GM23338 (cell line): ENCODE measurements at regions not wholly inside any gene's neighbourhood (a gene's known extent, or its start where the extent isn't known, plus 50 kb on each side); places are given as distances from the start of the nearest gene placed in this dataset.

ENCODE experiments used
- ATAC-seq: fragments of 200-7000 bp; cut with Tn5 transposase; 3 replicates; pipeline ENCODE4 v1.9.1; 2020
- DNase-seq: peaks from one replicate; pipeline ENCODE4 v3.0.0-alpha.2; 2015; ENCODE audit warnings: low spot score
- H2AFZ ChIP-seq: fragments of 200-600 bp; sonication (generic); 2 replicates; pipeline ENCODE4 v1.8.0; 2016; ENCODE audit warnings: antibody characterized with exemption, mild to moderate bottlenecking, moderate library complexity
- H3F3A ChIP-seq: fragments of 200-600 bp; sonication (generic); replicated peaks from 2 replicates; pipeline ENCODE4 v1.8.0; 2017; ENCODE audit warnings: antibody characterized with exemption, mixed run types, low read depth
- H3K27ac ChIP-seq: fragments of 200-600 bp; sonication (generic); 2 replicates; pipeline ENCODE4 v1.6.1; 2016; ENCODE audit warnings: low read depth
- H3K27me3 ChIP-seq: fragments of 200-600 bp; sonication (generic); 2 replicates; pipeline ENCODE4 v1.8.0; 2016; ENCODE audit warnings: mild to moderate bottlenecking, mixed run types, moderate library complexity; ENCODE audit not compliant: insufficient read depth
- H3K36me3 ChIP-seq: fragments of 200-600 bp; sonication (generic); 2 replicates; pipeline ENCODE4 v1.8.0; 2016; ENCODE audit warnings: mild to moderate bottlenecking; ENCODE audit not compliant: insufficient read depth
- H3K4me1 ChIP-seq: fragments of 200-600 bp; sonication (generic); 2 replicates; pipeline ENCODE4 v1.8.0; 2016; ENCODE audit warnings: mild to moderate bottlenecking, moderate library complexity; ENCODE audit not compliant: insufficient read depth
- H3K4me2 ChIP-seq: fragments of 200-600 bp; sonication (generic); 2 replicates; pipeline ENCODE4 v1.7.1; 2017; ENCODE audit warnings: mixed run types
- H3K4me3 ChIP-seq: fragments of 200-600 bp; sonication (generic); 2 replicates; pipeline ENCODE4 v1.6.1; 2016; ENCODE audit warnings: mixed run types
- H3K79me2 ChIP-seq: fragments of 200-600 bp; sonication (generic); replicated peaks from 2 replicates; pipeline ENCODE4 v1.8.0; 2017; ENCODE audit warnings: mild to moderate bottlenecking; ENCODE audit not compliant: insufficient read depth
- H3K9me2 ChIP-seq: fragments of 200-600 bp; sonication (generic); 2 replicates; pipeline ENCODE4 v1.8.0; 2017; ENCODE audit not compliant: insufficient read depth
- H4K20me1 ChIP-seq: fragments of 200-600 bp; sonication (generic); replicated peaks from 2 replicates; pipeline ENCODE4 v1.8.0; 2017; ENCODE audit warnings: mild to moderate bottlenecking; ENCODE audit not compliant: insufficient read depth
- H3K27ac Mint-ChIP-seq: 2 replicates; pipeline ENCODE4 v1.8.0; 2020; ENCODE audit warnings: inconsistent platforms, mild to moderate bottlenecking, moderate library complexity, mixed read lengths
- H3K27me3 Mint-ChIP-seq: 3 replicates; pipeline ENCODE4 v1.8.0; 2022; ENCODE audit warnings: low read depth, mild to moderate bottlenecking, moderate library complexity, mixed read lengths, inconsistent platforms; ENCODE audit not compliant: insufficient read depth, poor library complexity
- H3K36me3 Mint-ChIP-seq: 3 replicates; pipeline ENCODE4 v1.8.0; 2021; ENCODE audit warnings: low read depth, mild to moderate bottlenecking, inconsistent platforms, moderate library complexity, mixed read lengths
- H3K4me1 Mint-ChIP-seq: 3 replicates; pipeline ENCODE4 v1.8.0; 2020; ENCODE audit warnings: mild to moderate bottlenecking, inconsistent platforms, mixed read lengths
- H3K4me3 Mint-ChIP-seq: 3 replicates; pipeline ENCODE4 v1.8.0; 2021; ENCODE audit warnings: moderate library complexity, mild to moderate bottlenecking, inconsistent platforms, mixed read lengths
- H3K9me3 Mint-ChIP-seq: 3 replicates; pipeline ENCODE4 v1.8.0; 2020; ENCODE audit warnings: moderate library complexity, mild to moderate bottlenecking, inconsistent platforms, mixed read lengths
- CREB1 ChIP-seq: fragments of 250-450 bp; sonication (Bioruptor Pico); IDR thresholded peaks from 2 replicates; pipeline ENCODE4 v1.5.0; 2020; ENCODE audit warnings: low read depth, mild to moderate bottlenecking, moderate library complexity
- EZH2 ChIP-seq: fragments of 200-600 bp; sonication (generic); IDR thresholded peaks from one replicate; pipeline ENCODE4 v1.8.0; 2017; ENCODE audit warnings: antibody characterized with exemption, mild to moderate bottlenecking, low read depth; ENCODE audit not compliant: unreplicated experiment
- EZH2phosphoT487 ChIP-seq: fragments of 200-600 bp; sonication (generic); IDR thresholded peaks from one replicate; pipeline ENCODE4 v1.8.1; 2018; ENCODE audit warnings: antibody characterized with exemption; ENCODE audit not compliant: unreplicated experiment
- JUNB ChIP-seq: IDR thresholded peaks from one replicate; pipeline ENCODE4 v1.6.1; 2016; ENCODE audit warnings: antibody characterized with exemption; ENCODE audit not compliant: unreplicated experiment
- NANOG ChIP-seq: IDR thresholded peaks from 2 replicates; pipeline ENCODE4 v1.6.1; 2016; ENCODE audit warnings: antibody characterized with exemption, borderline replicate concordance
- POLR2AphosphoS5 ChIP-seq: IDR thresholded peaks from 2 replicates; pipeline ENCODE4 v1.6.1; 2016; ENCODE audit warnings: antibody characterized with exemption, low read depth
- STAT1 ChIP-seq: IDR thresholded peaks from one replicate; pipeline ENCODE4 v1.6.1; 2016; ENCODE audit warnings: antibody characterized with exemption; ENCODE audit not compliant: unreplicated experiment
- ZNF114 ChIP-seq: fragments of 250-450 bp; sonication (Bioruptor Pico); IDR thresholded peaks from 2 replicates; pipeline ENCODE4 v1.5.0; 2020; ENCODE audit warnings: mild to moderate bottlenecking, moderate library complexity
- ZNF331 ChIP-seq: fragments of 250-450 bp; sonication (Bioruptor Pico); IDR thresholded peaks from 2 replicates; pipeline ENCODE4 v1.5.0; 2020; ENCODE audit warnings: low read depth, mild to moderate bottlenecking, moderate library complexity
- TF ChIP-seq, protein P1 (sequence below): IDR thresholded peaks from 2 replicates; pipeline ENCODE4 v1.6.1; 2016; ENCODE audit warnings: antibody characterized with exemption
- TF ChIP-seq, protein P2 (sequence below), 2 experiments: fragments of 200-600 bp in 1 of 2; sonication (generic) in 1 of 2; conservative IDR thresholded peaks; 2 replicates each; pipeline versions ENCODE4 v1.5.1 to v1.6.1; 2016 to 2017; ENCODE audit warnings: antibody characterized with exemption in 2 of 2, low read depth in 2 of 2, mild to moderate bottlenecking in 2 of 2, moderate library complexity in 1 of 2
- TF ChIP-seq, protein P3 (sequence below): fragments of 250-450 bp; sonication (Bioruptor Pico); IDR thresholded peaks from 2 replicates; pipeline ENCODE4 v1.5.0; 2020; ENCODE audit warnings: mild to moderate bottlenecking, moderate library complexity

DNA sequence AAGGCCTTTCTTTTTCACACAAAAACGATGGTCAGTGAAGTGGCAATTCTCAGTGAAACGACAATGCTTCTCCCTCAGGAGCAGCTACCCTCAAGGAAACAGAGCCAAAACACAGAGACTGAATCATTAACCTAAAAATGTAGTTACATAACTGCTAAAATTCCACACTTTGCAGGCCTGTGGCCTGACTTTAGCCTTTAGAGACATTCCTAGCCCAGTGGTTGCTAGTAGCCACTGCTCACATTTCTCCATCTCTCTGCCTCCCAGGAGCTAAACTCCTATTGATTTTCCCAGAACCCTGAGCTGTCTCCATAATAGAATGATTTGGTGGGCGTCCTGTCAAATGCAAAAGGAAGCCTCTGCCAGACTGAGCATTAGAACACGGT, 630.1 kb upstream of the KCNMB2 start:
- Mint-ChIP-seq H3K4me1 (peaks cover 9% of the 10 kb centered on the region), H3K27ac (no peak overlapping the region), H3K36me3 (no peaks in the 10 kb centered on the region), H3K4me3 (no peak overlapping the region), H3K27me3 (peaks cover 1% of the 10 kb centered on the region), H3K9me3 (no peaks in the 10 kb centered on the region)
- Histone ChIP-seq H2AFZ (peak overlapping the region; percentile 89), H3K4me2 (no peak overlapping the region), H3K4me3 (no peak overlapping the region), H3K9me2 (no peaks in the 10 kb centered on the region), H3K27me3 (no peaks in the 10 kb centered on the region), H3K4me1 (peaks cover 7% of the 10 kb centered on the region; the same call in 1 of the 2 replicates), H4K20me1 (no peaks in the 10 kb centered on the region), H3F3A (no peaks in the 10 kb centered on the region), H3K27ac (peak overlapping the region; percentile 60; the same call in 1 of the 2 replicates), H3K79me2 (no peaks in the 10 kb centered on the region), H3K36me3 (no peaks in the 10 kb centered on the region)
- TF ChIP-seq NANOG (no peak), JUNB (no peak), ZNF331 (CRISPR knock-in tag) (no peak), EZH2phosphoT487 (no peak), EZH2 (no peak), POLR2AphosphoS5 (no peak), ZNF114 (CRISPR knock-in tag) (no peak), STAT1 (no peak), CREB1 (CRISPR knock-in tag) (no peak)
- TF ChIP-seq, protein P1, sequence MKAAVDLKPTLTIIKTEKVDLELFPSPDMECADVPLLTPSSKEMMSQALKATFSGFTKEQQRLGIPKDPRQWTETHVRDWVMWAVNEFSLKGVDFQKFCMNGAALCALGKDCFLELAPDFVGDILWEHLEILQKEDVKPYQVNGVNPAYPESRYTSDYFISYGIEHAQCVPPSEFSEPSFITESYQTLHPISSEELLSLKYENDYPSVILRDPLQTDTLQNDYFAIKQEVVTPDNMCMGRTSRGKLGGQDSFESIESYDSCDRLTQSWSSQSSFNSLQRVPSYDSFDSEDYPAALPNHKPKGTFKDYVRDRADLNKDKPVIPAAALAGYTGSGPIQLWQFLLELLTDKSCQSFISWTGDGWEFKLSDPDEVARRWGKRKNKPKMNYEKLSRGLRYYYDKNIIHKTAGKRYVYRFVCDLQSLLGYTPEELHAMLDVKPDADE, result no peak
- TF ChIP-seq, protein P2, sequence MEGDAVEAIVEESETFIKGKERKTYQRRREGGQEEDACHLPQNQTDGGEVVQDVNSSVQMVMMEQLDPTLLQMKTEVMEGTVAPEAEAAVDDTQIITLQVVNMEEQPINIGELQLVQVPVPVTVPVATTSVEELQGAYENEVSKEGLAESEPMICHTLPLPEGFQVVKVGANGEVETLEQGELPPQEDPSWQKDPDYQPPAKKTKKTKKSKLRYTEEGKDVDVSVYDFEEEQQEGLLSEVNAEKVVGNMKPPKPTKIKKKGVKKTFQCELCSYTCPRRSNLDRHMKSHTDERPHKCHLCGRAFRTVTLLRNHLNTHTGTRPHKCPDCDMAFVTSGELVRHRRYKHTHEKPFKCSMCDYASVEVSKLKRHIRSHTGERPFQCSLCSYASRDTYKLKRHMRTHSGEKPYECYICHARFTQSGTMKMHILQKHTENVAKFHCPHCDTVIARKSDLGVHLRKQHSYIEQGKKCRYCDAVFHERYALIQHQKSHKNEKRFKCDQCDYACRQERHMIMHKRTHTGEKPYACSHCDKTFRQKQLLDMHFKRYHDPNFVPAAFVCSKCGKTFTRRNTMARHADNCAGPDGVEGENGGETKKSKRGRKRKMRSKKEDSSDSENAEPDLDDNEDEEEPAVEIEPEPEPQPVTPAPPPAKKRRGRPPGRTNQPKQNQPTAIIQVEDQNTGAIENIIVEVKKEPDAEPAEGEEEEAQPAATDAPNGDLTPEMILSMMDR (conservative IDR thresholded peaks at IDR 0.05; ENCODE audit: low read depth in 2 of 2), result no peak
- TF ChIP-seq, protein P3, sequence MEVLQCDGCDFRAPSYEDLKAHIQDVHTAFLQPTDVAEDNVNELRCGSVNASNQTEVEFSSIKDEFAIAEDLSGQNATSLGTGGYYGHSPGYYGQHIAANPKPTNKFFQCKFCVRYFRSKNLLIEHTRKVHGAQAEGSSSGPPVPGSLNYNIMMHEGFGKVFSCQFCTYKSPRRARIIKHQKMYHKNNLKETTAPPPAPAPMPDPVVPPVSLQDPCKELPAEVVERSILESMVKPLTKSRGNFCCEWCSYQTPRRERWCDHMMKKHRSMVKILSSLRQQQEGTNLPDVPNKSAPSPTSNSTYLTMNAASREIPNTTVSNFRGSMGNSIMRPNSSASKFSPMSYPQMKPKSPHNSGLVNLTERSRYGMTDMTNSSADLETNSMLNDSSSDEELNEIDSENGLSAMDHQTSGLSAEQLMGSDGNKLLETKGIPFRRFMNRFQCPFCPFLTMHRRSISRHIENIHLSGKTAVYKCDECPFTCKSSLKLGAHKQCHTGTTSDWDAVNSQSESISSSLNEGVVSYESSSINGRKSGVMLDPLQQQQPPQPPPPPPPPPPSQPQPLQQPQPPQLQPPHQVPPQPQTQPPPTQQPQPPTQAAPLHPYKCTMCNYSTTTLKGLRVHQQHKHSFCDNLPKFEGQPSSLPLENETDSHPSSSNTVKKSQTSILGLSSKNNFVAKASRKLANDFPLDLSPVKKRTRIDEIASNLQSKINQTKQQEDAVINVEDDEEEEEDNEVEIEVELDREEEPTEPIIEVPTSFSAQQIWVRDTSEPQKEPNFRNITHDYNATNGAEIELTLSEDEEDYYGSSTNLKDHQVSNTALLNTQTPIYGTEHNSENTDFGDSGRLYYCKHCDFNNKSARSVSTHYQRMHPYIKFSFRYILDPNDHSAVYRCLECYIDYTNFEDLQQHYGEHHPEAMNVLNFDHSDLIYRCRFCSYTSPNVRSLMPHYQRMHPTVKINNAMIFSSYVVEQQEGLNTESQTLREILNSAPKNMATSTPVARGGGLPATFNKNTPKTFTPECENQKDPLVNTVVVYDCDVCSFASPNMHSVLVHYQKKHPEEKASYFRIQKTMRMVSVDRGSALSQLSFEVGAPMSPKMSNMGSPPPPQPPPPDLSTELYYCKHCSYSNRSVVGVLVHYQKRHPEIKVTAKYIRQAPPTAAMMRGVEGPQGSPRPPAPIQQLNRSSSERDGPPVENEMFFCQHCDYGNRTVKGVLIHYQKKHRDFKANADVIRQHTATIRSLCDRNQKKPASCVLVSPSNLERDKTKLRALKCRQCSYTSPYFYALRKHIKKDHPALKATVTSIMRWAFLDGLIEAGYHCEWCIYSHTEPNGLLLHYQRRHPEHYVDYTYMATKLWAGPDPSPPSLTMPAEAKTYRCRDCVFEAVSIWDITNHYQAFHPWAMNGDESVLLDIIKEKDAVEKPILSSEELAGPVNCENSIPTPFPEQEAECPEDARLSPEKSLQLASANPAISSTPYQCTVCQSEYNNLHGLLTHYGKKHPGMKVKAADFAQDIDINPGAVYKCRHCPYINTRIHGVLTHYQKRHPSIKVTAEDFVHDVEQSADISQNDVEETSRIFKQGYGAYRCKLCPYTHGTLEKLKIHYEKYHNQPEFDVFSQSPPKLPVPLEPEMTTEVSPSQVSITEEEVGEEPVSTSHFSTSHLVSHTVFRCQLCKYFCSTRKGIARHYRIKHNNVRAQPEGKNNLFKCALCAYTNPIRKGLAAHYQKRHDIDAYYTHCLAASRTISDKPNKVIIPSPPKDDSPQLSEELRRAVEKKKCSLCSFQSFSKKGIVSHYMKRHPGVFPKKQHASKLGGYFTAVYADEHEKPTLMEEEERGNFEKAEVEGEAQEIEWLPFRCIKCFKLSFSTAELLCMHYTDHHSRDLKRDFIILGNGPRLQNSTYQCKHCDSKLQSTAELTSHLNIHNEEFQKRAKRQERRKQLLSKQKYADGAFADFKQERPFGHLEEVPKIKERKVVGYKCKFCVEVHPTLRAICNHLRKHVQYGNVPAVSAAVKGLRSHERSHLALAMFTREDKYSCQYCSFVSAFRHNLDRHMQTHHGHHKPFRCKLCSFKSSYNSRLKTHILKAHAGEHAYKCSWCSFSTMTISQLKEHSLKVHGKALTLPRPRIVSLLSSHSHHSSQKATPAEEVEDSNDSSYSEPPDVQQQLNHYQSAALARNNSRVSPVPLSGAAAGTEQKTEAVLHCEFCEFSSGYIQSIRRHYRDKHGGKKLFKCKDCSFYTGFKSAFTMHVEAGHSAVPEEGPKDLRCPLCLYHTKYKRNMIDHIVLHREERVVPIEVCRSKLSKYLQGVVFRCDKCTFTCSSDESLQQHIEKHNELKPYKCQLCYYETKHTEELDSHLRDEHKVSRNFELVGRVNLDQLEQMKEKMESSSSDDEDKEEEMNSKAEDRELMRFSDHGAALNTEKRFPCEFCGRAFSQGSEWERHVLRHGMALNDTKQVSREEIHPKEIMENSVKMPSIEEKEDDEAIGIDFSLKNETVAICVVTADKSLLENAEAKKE, result no peak
- DNase-seq (peak; percentile 27), ATAC-seq (peak; percentile 64)
